HFF-Myc (cell line): ENCODE measurements at regions not wholly inside any gene's neighbourhood (a gene's known extent, or its start where the extent isn't known, plus 50 kb on each side); places are given as distances from the start of the nearest gene placed in this dataset.

Experiments used
- DNase-seq: peaks from one replicate; pipeline ENCODE4 v3.0.0-alpha.2; 2011; ENCODE audit warnings: low read depth; ENCODE audit errors: extremely low read depth
- H3K4me3 ChIP-seq: replicated peaks from 2 replicates; pipeline ENCODE4 v1.5.1; 2011; ENCODE audit warnings: low read depth, mild to moderate bottlenecking, control low read depth, low read length
- CTCF ChIP-seq: IDR thresholded peaks from 2 replicates; pipeline ENCODE4 v1.5.1; 2012; ENCODE audit warnings: mild to moderate bottlenecking, low read depth, low read length, control low read depth; ENCODE audit errors: missing control alignments

- DNase-seq, result no peak
- H3K4me3 ChIP-seq, result no peak overlapping the region
- TF ChIP-seq CTCF, result no peak
These were observed 126.7 kb downstream of the NDUFA10 start for GRCh38 chr2:239898292-239898925.

DNA sequence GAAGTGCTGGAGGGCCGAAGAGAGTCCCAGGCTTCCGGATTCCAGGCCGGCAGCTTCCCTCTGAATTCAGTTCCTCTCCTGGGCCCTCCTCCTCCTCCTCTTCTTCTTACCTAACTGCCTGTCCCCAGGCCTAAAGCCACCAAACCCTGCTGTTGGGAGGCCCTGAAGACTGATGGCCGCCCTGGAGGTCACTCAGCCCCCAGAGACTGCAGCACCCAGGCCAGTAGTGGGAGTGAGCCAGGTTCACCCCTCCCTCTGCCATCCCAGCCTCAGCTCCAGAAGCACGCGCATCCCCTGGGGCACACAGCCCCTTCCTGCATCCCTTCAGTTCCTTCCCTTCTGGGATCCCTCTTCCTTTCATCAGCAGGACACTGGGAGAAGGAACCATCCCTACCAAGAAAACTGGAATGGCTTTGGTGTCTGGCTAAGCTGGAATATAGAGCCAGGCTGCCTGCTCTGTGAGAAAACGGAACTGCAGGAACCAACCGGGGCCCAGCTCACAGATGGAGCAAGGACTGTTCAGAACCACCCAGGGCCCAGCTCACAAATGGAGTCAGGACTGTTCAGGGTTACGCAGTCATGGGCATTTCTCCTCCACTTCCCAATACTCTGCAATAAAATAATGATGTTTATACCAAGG lies 127.4 kb downstream of the NDUFA10 start:
- no peak overlapping the region for H3K4me3 ChIP-seq
- DNase-seq, result no peak
- TF ChIP-seq CTCF, result no peak

- no peak for TF ChIP-seq CTCF
- no peak for DNase-seq
- H3K4me3 ChIP-seq, result no peak overlapping the region
These were observed 129.1 kb downstream of the NDUFA10 start for GRCh38 chr2:239896075-239896474.

DNA sequence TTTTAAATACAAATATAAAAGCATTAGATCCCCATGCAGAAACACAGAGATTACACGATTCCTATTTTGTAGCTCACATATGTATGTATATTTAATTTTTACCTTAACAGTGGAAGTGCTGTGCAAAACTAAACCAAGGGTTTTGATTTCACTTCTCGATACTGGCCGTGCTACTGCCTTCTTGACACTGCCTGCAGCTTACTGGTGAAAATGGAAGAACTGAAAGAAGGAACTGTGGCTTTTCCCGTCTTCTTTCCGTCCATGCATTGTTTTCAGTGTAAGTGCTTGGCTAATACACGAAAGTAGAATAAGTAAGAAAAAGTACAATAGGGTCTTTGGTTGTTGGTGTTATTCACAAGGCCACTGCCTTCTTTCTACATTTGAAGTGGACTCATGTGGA lies 129.5 kb downstream of the NDUFA10 start:
- no peak for DNase-seq
- TF ChIP-seq CTCF, result no peak
- no peak overlapping the region for H3K4me3 ChIP-seq

DNA sequence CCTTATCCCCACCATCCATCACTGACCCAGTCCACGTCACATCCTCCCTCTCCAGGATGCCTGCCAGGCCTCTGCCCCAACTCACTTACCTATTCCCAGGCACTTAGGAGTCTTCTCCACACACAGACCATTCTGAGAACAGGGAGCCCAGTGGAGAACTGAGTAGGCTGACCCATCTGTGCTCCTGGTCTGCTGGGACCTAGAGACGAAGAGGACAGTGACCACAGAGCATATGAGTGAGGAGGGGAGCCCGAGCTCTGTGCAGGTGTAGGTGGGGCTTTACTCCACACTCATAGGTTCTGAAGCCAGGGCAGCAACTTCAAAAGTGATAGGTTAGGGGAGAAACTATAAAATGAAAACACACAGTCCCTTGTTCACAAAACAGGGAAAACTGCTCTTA lies 130.0 kb downstream of the NDUFA10 start:
- H3K4me3 ChIP-seq, result no peak overlapping the region
- TF ChIP-seq CTCF, result no peak
- DNase-seq, result no peak

GRCh38 chr2:239894276-239894675 lies 130.9 kb downstream of the NDUFA10 start:
- H3K4me3 ChIP-seq, result no peak overlapping the region
- TF ChIP-seq CTCF, result no peak
- no peak for DNase-seq

- H3K4me3 ChIP-seq, result no peak overlapping the region
- no peak for DNase-seq
- TF ChIP-seq CTCF, result no peak
These were observed 132.0 kb downstream of the NDUFA10 start for GRCh38 chr2:239893236-239893515.
